ENCODE measurements at regions not wholly inside any gene's neighbourhood (a gene's known extent, or its start where the extent isn't known, plus 50 kb on each side); places are given as distances from the start of the nearest gene placed in this dataset.

DNA sequence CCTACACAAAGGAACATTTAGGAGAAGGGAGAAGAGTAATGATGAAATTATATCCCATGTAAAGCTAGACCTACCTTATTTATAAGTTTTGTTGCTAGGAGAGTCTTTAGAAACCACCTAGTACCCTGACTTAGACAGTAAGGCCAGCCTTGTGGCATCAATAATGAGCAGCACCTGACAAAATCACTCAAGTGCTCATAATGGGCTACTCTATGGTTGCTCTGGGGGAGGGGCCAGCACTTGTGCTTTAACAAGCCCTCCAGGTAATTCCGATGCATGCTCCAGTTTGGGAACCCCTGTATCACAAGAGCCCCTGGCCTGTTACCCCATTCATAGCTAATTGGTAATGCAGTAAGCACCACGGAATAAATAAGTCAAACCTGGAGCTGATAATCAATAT, 102.9 kb upstream of the ALK start (continued):
- TF ChIP-seq, protein P1, sequence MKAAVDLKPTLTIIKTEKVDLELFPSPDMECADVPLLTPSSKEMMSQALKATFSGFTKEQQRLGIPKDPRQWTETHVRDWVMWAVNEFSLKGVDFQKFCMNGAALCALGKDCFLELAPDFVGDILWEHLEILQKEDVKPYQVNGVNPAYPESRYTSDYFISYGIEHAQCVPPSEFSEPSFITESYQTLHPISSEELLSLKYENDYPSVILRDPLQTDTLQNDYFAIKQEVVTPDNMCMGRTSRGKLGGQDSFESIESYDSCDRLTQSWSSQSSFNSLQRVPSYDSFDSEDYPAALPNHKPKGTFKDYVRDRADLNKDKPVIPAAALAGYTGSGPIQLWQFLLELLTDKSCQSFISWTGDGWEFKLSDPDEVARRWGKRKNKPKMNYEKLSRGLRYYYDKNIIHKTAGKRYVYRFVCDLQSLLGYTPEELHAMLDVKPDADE (IDR thresholded peaks at IDR 0.05): no peak
- TF ChIP-seq ZNF331 (CRISPR knock-in tag; IDR thresholded peaks at IDR 0.05; ENCODE audit: low read depth) (no peak), EZH2 (IDR thresholded peaks at IDR 0.05; ENCODE audit: low read depth, unreplicated experiment) (no peak), ZNF114 (CRISPR knock-in tag; IDR thresholded peaks at IDR 0.05) (no peak)

DNA sequence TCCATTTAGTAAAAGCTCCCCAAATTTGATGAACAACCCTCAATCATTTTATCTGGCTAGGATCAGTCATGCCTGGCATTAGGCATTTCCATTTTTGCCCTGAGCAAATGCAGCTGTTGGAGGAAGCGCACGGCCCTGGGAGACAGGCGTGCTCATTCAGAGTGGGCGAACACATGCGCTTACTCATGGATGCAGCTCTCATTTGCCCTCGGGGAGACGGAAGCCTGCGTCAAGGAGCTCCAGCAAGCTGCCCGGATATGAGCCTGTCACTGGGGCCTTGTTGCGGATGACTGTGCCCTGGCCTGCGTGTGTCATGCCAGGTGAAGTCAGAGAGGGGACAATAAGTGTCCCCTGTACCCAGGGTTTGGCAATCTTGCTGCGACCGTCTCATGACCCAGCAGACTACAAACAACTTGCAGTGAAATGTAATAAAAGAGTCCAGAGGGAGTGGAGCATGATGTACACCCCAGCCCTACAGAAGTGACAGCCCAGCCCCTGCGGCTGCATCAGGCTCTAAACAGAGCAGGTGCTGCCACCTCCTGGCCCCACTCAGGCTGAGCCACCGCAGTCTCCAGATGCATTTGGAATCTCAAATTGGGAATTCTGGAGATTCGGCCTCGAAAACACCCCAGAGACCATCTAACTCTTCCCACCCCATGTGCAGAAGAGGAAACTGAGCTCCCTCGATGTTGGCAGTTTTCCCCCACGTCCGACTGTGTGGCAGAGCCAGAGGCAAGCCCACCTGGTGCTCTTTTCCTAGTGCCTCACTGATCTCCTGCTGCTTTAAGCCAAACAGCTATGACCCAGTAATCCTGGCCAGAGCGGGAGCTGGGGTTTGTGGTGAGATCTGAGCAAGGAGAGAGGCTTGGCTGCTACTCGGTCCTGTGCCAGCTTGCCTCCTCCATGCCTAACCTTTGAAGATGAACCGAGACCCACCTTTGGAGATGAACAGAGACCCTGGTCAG, 105.0 kb upstream of the ALK start:
- ATAC-seq: peak; percentile 96
- Histone ChIP-seq H2AFZ (peak overlapping the region; percentile 85; the same call in 1 of the 2 replicates), H3F3A (replicated peaks; ENCODE audit: low read depth) (no peaks in the 10 kb centered on the region), H3K27me3 (ENCODE audit: insufficient read depth) (no peaks in the 10 kb centered on the region), H3K4me3 (no peak overlapping the region), H3K4me2 (no peak overlapping the region), H3K9me2 (ENCODE audit: insufficient read depth) (peaks cover 3% of the 10 kb centered on the region; the same call in 1 of the 2 replicates), H4K20me1 (replicated peaks; ENCODE audit: insufficient read depth) (no peaks in the 10 kb centered on the region), H3K36me3 (ENCODE audit: insufficient read depth) (no peaks in the 10 kb centered on the region), H3K79me2 (replicated peaks; ENCODE audit: insufficient read depth) (no peaks in the 10 kb centered on the region), H3K27ac (ENCODE audit: low read depth) (no peak overlapping the region), H3K4me1 (ENCODE audit: insufficient read depth) (peaks cover 10% of the 10 kb centered on the region)
- Mint-ChIP-seq H3K4me1 (peaks cover 20% of the 10 kb centered on the region), H3K4me3 (no peak overlapping the region), H3K9me3 (no peaks in the 10 kb centered on the region), H3K27ac (no peak overlapping the region), H3K36me3 (ENCODE audit: low read depth) (no peaks in the 10 kb centered on the region), H3K27me3 (ENCODE audit: insufficient read depth, low read depth, poor library complexity) (peaks cover 5% of the 10 kb centered on the region)
- TF ChIP-seq POLR2AphosphoS5 (IDR thresholded peaks at IDR 0.05; ENCODE audit: low read depth) (no peak), ZNF331 (CRISPR knock-in tag; IDR thresholded peaks at IDR 0.05; ENCODE audit: low read depth) (no peak), NANOG (IDR thresholded peaks at IDR 0.05; ENCODE audit: borderline replicate concordance) (no peak), CREB1 (CRISPR knock-in tag; IDR thresholded peaks at IDR 0.05; ENCODE audit: low read depth) (no peak), STAT1 (IDR thresholded peaks at IDR 0.05; ENCODE audit: unreplicated experiment) (no peak)
- TF ChIP-seq, protein P2, sequence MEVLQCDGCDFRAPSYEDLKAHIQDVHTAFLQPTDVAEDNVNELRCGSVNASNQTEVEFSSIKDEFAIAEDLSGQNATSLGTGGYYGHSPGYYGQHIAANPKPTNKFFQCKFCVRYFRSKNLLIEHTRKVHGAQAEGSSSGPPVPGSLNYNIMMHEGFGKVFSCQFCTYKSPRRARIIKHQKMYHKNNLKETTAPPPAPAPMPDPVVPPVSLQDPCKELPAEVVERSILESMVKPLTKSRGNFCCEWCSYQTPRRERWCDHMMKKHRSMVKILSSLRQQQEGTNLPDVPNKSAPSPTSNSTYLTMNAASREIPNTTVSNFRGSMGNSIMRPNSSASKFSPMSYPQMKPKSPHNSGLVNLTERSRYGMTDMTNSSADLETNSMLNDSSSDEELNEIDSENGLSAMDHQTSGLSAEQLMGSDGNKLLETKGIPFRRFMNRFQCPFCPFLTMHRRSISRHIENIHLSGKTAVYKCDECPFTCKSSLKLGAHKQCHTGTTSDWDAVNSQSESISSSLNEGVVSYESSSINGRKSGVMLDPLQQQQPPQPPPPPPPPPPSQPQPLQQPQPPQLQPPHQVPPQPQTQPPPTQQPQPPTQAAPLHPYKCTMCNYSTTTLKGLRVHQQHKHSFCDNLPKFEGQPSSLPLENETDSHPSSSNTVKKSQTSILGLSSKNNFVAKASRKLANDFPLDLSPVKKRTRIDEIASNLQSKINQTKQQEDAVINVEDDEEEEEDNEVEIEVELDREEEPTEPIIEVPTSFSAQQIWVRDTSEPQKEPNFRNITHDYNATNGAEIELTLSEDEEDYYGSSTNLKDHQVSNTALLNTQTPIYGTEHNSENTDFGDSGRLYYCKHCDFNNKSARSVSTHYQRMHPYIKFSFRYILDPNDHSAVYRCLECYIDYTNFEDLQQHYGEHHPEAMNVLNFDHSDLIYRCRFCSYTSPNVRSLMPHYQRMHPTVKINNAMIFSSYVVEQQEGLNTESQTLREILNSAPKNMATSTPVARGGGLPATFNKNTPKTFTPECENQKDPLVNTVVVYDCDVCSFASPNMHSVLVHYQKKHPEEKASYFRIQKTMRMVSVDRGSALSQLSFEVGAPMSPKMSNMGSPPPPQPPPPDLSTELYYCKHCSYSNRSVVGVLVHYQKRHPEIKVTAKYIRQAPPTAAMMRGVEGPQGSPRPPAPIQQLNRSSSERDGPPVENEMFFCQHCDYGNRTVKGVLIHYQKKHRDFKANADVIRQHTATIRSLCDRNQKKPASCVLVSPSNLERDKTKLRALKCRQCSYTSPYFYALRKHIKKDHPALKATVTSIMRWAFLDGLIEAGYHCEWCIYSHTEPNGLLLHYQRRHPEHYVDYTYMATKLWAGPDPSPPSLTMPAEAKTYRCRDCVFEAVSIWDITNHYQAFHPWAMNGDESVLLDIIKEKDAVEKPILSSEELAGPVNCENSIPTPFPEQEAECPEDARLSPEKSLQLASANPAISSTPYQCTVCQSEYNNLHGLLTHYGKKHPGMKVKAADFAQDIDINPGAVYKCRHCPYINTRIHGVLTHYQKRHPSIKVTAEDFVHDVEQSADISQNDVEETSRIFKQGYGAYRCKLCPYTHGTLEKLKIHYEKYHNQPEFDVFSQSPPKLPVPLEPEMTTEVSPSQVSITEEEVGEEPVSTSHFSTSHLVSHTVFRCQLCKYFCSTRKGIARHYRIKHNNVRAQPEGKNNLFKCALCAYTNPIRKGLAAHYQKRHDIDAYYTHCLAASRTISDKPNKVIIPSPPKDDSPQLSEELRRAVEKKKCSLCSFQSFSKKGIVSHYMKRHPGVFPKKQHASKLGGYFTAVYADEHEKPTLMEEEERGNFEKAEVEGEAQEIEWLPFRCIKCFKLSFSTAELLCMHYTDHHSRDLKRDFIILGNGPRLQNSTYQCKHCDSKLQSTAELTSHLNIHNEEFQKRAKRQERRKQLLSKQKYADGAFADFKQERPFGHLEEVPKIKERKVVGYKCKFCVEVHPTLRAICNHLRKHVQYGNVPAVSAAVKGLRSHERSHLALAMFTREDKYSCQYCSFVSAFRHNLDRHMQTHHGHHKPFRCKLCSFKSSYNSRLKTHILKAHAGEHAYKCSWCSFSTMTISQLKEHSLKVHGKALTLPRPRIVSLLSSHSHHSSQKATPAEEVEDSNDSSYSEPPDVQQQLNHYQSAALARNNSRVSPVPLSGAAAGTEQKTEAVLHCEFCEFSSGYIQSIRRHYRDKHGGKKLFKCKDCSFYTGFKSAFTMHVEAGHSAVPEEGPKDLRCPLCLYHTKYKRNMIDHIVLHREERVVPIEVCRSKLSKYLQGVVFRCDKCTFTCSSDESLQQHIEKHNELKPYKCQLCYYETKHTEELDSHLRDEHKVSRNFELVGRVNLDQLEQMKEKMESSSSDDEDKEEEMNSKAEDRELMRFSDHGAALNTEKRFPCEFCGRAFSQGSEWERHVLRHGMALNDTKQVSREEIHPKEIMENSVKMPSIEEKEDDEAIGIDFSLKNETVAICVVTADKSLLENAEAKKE (CRISPR knock-in tag; IDR thresholded peaks at IDR 0.05): no peak
- TF ChIP-seq, protein P3, sequence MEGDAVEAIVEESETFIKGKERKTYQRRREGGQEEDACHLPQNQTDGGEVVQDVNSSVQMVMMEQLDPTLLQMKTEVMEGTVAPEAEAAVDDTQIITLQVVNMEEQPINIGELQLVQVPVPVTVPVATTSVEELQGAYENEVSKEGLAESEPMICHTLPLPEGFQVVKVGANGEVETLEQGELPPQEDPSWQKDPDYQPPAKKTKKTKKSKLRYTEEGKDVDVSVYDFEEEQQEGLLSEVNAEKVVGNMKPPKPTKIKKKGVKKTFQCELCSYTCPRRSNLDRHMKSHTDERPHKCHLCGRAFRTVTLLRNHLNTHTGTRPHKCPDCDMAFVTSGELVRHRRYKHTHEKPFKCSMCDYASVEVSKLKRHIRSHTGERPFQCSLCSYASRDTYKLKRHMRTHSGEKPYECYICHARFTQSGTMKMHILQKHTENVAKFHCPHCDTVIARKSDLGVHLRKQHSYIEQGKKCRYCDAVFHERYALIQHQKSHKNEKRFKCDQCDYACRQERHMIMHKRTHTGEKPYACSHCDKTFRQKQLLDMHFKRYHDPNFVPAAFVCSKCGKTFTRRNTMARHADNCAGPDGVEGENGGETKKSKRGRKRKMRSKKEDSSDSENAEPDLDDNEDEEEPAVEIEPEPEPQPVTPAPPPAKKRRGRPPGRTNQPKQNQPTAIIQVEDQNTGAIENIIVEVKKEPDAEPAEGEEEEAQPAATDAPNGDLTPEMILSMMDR (conservative IDR thresholded peaks at IDR 0.05; ENCODE audit: low read depth in 2 of 2): peak; percentile 75 to 94
- DNase-seq (ENCODE audit: low spot score): peak; percentile 75

Measured in GM23338 (cell line).